GM10266 (cell line): ENCODE measurements at regions not wholly inside any gene's neighbourhood (a gene's known extent, or its start where the extent isn't known, plus 50 kb on each side); places are given as distances from the start of the nearest gene placed in this dataset.

Experiments
- DNase-seq: peaks from one replicate; pipeline ENCODE4 v3.0.0; 2012; ENCODE audit errors: extremely low spot score
- CTCF ChIP-seq: IDR thresholded peaks from 2 replicates; pipeline ENCODE4 v1.5.1; 2012; ENCODE audit warnings: mild to moderate bottlenecking, low read depth; ENCODE audit not compliant: control insufficient read depth, insufficient read depth; ENCODE audit errors: missing control alignments

GRCh38 chr14:51547260-51547659 lies 104.5 kb upstream of the FRMD6 start:
- TF ChIP-seq CTCF: no peak
- DNase-seq: no peak

GRCh38 chr14:51547701-51548100 lies 104.0 kb upstream of the FRMD6 start:
- DNase-seq: no peak
- no peak for TF ChIP-seq CTCF

GRCh38 chr14:51548187-51548586 lies 103.5 kb upstream of the FRMD6 start:
- TF ChIP-seq CTCF: no peak
- no peak for DNase-seq

- no peak for DNase-seq
- no peak for TF ChIP-seq CTCF
Measured at GRCh38 chr14:51550636-51551035, 101.1 kb upstream of the FRMD6 start.

- DNase-seq: no peak
- TF ChIP-seq CTCF: no peak
Measured at GRCh38 chr14:51552275-51552674, 99.4 kb upstream of the FRMD6 start.

GRCh38 chr14:51552768-51553404 lies 98.8 kb upstream of the FRMD6 start:
- TF ChIP-seq CTCF: no peak
- DNase-seq: no peak

GRCh38 chr14:51554339-51554920 lies 97.3 kb upstream of the FRMD6 start:
- TF ChIP-seq CTCF: no peak
- DNase-seq: no peak
